ENCODE measurements at regions not wholly inside any gene's neighbourhood (a gene's known extent, or its start where the extent isn't known, plus 50 kb on each side); places are given as distances from the start of the nearest gene placed in this dataset.

DNA sequence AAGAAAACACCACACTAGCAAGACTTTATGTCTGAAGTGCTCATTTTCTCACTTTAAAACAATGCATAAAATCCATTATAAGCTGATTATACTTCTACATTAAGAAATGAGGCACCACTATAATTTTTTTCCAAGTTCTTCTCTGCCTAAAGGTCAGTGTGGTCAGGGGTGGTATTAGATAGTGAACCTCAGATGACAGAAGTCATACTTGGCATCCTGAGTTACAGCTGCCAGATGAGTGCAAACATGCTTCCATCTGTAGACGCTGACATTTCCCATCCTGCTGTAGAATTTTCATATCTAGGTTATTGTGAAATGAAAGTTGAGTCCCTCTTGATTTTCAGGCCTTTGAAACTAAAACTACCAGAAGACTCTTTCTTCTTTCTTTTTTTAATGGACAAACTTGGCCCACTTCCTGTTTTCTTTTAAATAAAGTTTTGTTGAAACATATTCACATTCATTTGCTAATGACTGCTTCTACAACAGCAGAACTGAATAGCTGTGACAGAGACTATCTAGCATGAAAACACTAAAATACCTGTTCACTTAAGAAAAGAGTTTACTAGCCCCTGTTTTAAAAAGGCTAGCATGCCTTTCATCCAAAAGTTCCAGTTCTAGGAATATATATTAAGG is 900.8 kb downstream of the XPNPEP1 start:
- POLR2A ChIA-PET = no interaction called here
- CTCF ChIA-PET = no interaction called here
- DNase-seq (ENCODE audit: extremely low spot score) = no peak
- TF ChIP-seq L3MBTL2 (conservative IDR thresholded peaks at IDR 0.05) (no peak), TARDBP (IDR thresholded peaks at IDR 0.05) (no peak), FOXK2 (IDR thresholded peaks at IDR 0.05) (no peak), ARNT (IDR thresholded peaks at IDR 0.05) (no peak), FOXM1 (IDR thresholded peaks at IDR 0.05; ENCODE audit: borderline replicate concordance) (no peak), LEF1 (IDR thresholded peaks at IDR 0.05; ENCODE audit: borderline replicate concordance) (no peak)
- TF ChIP-seq, protein P1, sequence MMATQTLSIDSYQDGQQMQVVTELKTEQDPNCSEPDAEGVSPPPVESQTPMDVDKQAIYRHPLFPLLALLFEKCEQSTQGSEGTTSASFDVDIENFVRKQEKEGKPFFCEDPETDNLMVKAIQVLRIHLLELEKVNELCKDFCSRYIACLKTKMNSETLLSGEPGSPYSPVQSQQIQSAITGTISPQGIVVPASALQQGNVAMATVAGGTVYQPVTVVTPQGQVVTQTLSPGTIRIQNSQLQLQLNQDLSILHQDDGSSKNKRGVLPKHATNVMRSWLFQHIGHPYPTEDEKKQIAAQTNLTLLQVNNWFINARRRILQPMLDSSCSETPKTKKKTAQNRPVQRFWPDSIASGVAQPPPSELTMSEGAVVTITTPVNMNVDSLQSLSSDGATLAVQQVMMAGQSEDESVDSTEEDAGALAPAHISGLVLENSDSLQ (IDR thresholded peaks at IDR 0.05) = no peak

- POLR2A ChIA-PET = no interaction called here
- no peak for TF ChIP-seq FOXA1 (IDR thresholded peaks at IDR 0.05)
- no peak for TF ChIP-seq SP1 (IDR thresholded peaks at IDR 0.05)
- TF ChIP-seq ELF4 (IDR thresholded peaks at IDR 0.05) = no peak
- TF ChIP-seq SUZ12 (IDR thresholded peaks at IDR 0.05) = no peak
- TF ChIP-seq, protein P1 (IDR thresholded peaks at IDR 0.05) = no peak
- TF ChIP-seq BHLHE40 (IDR thresholded peaks at IDR 0.05; ENCODE audit: borderline replicate concordance) = no peak
- TF ChIP-seq CTBP1 (IDR thresholded peaks at IDR 0.05; ENCODE audit: borderline replicate concordance) = no peak
- no peak for DNase-seq (ENCODE audit: extremely low spot score)
Measured at GRCh38 chr10:109019001-109019424, 904.3 kb downstream of the XPNPEP1 start.

DNA sequence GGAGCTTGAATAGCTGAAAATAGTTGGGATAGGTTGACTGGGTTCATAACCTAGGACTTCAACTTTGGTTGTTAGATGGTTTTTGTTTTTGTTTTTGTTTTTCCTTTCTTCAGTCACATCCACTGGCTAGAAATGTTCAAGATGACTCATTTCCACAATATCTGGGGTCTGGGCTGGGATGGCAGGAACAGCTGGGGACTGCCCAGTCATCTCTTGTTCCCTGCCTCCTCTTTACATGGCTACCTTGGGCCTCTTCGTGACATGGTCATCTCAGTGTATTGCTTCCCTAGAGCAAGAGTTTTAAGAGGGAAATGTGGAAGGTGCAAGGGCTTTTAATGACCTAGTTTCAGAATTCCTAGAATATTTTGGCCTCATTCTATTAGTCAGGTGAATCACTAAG is 915.8 kb downstream of the XPNPEP1 start:
- TF ChIP-seq ARNT (IDR thresholded peaks at IDR 0.05) (no peak), SUZ12 (IDR thresholded peaks at IDR 0.05) (no peak), FOXA1 (IDR thresholded peaks at IDR 0.05) (no peak), L3MBTL2 (conservative IDR thresholded peaks at IDR 0.05) (no peak), LEF1 (IDR thresholded peaks at IDR 0.05; ENCODE audit: borderline replicate concordance) (no peak)
- ChIA-PET CTCF (no interaction called here), POLR2A (no interaction called here)
- DNase-seq (ENCODE audit: extremely low spot score) = no peak

More at GRCh38 chr10:109019001-109019424, 904.3 kb downstream of the XPNPEP1 start:
- CTCF ChIA-PET = no interaction called here

DNA sequence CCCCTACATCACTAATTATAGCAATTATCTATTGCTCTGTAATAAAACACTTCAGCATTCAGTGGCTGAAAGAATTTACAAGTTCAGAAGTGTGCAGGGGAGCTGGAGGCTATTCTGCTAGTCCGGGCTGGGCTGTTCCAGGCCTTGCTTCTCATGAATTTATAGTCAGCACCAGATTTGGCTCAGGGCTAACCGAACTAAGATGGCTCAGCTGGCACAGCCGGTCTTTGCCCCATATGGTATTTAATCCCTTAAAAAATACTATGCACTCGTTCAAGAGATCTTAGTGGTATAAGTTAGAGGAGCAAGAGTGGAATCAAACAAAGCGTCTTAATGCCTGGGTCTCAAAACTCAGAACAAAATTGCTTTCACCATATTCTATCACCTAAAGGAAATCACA is 932.9 kb downstream of the XPNPEP1 start:
- CTCF ChIA-PET = no interaction called here
- POLR2A ChIA-PET = no interaction called here
- TF ChIP-seq SP1 (IDR thresholded peaks at IDR 0.05) (no peak), NFRKB (IDR thresholded peaks at IDR 0.05) (no peak), HDGF (IDR thresholded peaks at IDR 0.05; ENCODE audit: borderline replicate concordance) (no peak), ZNF384 (IDR thresholded peaks at IDR 0.05) (no peak), LEF1 (IDR thresholded peaks at IDR 0.05; ENCODE audit: borderline replicate concordance) (no peak), ELF4 (IDR thresholded peaks at IDR 0.05) (no peak), BHLHE40 (IDR thresholded peaks at IDR 0.05; ENCODE audit: borderline replicate concordance) (no peak), FOXK2 (IDR thresholded peaks at IDR 0.05) (no peak), FOXM1 (IDR thresholded peaks at IDR 0.05; ENCODE audit: borderline replicate concordance) (no peak), ARNT (IDR thresholded peaks at IDR 0.05) (no peak), L3MBTL2 (conservative IDR thresholded peaks at IDR 0.05) (no peak), CTBP1 (IDR thresholded peaks at IDR 0.05; ENCODE audit: borderline replicate concordance) (no peak), SUZ12 (IDR thresholded peaks at IDR 0.05) (no peak)
- TF ChIP-seq, protein P1 (IDR thresholded peaks at IDR 0.05) = no peak
- DNase-seq (ENCODE audit: extremely low spot score) = no peak

GRCh38 chr10:108989976-108990375 is 933.3 kb downstream of the XPNPEP1 start:
- CTCF ChIA-PET = no interaction called here
- POLR2A ChIA-PET = no interaction called here

More at GRCh38 chr10:108989976-108990375, 933.3 kb downstream of the XPNPEP1 start:
- TF ChIP-seq SUZ12 (IDR thresholded peaks at IDR 0.05) (no peak), ELF4 (IDR thresholded peaks at IDR 0.05) (no peak), L3MBTL2 (conservative IDR thresholded peaks at IDR 0.05) (no peak), LEF1 (IDR thresholded peaks at IDR 0.05; ENCODE audit: borderline replicate concordance) (no peak), CTBP1 (IDR thresholded peaks at IDR 0.05; ENCODE audit: borderline replicate concordance) (no peak), TARDBP (IDR thresholded peaks at IDR 0.05) (no peak), BHLHE40 (IDR thresholded peaks at IDR 0.05; ENCODE audit: borderline replicate concordance) (no peak), FOXM1 (IDR thresholded peaks at IDR 0.05; ENCODE audit: borderline replicate concordance) (no peak), SP1 (IDR thresholded peaks at IDR 0.05) (no peak), ZNF384 (IDR thresholded peaks at IDR 0.05) (no peak), HDGF (IDR thresholded peaks at IDR 0.05; ENCODE audit: borderline replicate concordance) (no peak), NFRKB (IDR thresholded peaks at IDR 0.05) (no peak), FOXA1 (IDR thresholded peaks at IDR 0.05) (no peak), ARNT (IDR thresholded peaks at IDR 0.05) (no peak), FOXK2 (IDR thresholded peaks at IDR 0.05) (no peak)
- TF ChIP-seq, protein P1 (IDR thresholded peaks at IDR 0.05) = no peak
- no peak for DNase-seq (ENCODE audit: extremely low spot score)

Data from HEK293T (cell line).